AG10803 (cell line): ENCODE measurements at regions not wholly inside any gene's neighbourhood (a gene's known extent, or its start where the extent isn't known, plus 50 kb on each side); places are given as distances from the start of the nearest gene placed in this dataset.

Experiments
- DNase-seq: peaks from one replicate; pipeline ENCODE4 v3.0.0; 2010; ENCODE audit warnings: low read depth
- H3K4me3 ChIP-seq: 2 replicates; pipeline ENCODE4 v1.5.1; 2011; ENCODE audit warnings: mild to moderate bottlenecking, low read length, control low read depth
- CTCF ChIP-seq: conservative IDR thresholded peaks from 2 replicates; pipeline ENCODE4 v1.5.1; 2011; ENCODE audit warnings: mild to moderate bottlenecking, low read length, control low read depth, inconsistent platforms

GRCh38 chr13:47843005-47843404, 158.1 kb downstream of the SUCLA2 start:
- DNase-seq, result no peak
- no peak overlapping the region for H3K4me3 ChIP-seq
- TF ChIP-seq CTCF, result no peak

GRCh38 chr13:47841151-47841550, 159.9 kb downstream of the SUCLA2 start:
- TF ChIP-seq CTCF, result no peak
- no peak for DNase-seq
- no peak overlapping the region for H3K4me3 ChIP-seq

- DNase-seq, result no peak
- TF ChIP-seq CTCF, result no peak
- no peak overlapping the region for H3K4me3 ChIP-seq
Measured at GRCh38 chr13:47837906-47838305, 163.2 kb downstream of the SUCLA2 start.

DNA sequence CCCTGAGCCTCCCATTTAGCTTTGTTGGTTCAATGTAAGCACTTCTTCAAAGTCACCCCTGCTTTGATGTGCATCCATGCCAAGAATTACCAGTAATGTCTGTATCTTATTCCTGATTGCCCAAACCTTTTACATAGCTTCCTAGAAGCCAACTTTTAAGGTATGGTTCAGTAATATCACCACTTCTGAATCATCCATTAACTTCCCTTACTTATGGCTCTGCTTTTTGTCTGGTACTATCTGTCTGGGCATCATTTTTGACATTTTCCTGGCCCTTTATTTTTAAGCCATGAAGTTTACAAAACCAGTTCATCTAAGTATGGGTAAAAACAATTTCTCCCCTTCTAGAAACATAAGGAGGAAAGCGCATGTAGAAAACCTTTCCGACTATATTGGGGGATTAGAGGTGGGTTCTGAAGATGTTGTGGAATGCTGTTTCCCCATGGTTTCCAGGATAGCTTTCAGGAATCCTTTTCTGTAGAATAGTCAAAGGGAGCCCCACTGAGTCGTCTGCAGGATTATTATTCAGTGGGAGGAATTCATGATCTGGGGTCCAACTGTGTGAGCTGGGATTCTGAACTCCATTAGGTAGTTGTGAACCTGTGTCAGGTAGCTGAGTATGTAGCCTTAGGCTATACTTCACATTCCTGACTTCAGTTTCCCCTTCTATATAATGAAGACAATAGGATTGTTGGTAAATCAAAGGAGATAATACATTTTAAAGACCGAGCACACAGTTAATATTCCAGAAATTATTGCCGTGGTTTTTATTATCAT, 163.8 kb downstream of the SUCLA2 start:
- DNase-seq, result no peak
- TF ChIP-seq CTCF, result no peak
- no peak overlapping the region for H3K4me3 ChIP-seq

GRCh38 chr13:47835470-47836228, 165.4 kb downstream of the SUCLA2 start:
- TF ChIP-seq CTCF, result no peak
- no peak for DNase-seq
- no peak overlapping the region for H3K4me3 ChIP-seq

DNA sequence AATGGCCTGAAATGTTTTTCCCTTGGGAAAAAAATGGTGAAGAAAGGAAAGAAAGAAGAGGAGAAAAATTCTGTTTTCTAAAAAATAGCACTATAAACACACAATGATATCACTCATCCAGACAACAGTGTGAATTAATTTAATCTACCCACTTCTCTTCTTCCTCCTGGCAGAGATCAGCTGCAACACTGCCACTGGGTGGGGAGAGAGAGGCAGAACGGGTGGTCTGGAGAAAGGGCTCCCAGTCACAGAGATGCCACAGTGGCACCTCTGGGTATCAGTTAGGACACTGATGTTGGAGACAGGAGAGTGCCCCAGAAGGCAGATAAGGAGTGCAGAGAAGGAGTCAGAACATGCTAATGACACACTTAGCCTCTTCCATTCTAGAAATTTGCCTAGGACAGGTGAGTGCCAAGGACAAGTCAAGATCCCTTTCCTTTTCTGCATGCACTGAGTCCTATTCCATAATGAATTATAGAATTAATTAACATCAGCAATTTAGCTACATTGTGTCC, 168.6 kb downstream of the SUCLA2 start:
- no peak for DNase-seq

More for the DNA sequence above, 168.6 kb downstream of the SUCLA2 start:
- no peak for TF ChIP-seq CTCF
- no peak overlapping the region for H3K4me3 ChIP-seq
